ENCODE measurements at regions not wholly inside any gene's neighbourhood (a gene's known extent, or its start where the extent isn't known, plus 50 kb on each side); places are given as distances from the start of the nearest gene placed in this dataset.

DNA sequence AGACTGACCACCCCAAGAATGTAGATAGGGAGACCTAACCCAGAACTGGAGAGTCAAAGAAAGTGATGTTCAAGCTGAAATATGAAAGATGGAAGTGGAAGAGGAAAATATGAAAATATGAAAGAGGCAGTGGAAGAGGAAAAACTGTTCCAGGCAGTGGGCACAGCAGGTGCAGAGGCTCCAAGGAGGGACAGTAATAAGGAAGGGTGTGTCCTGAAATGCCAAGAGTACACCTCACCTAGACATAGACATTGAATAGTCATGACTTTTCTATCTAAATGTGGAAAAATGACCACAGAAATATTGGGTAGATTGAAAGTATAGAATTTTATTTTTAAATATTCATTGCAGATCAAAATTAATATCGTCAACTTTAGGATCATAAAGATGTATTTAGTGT is 161.7 kb upstream of the USP24 start (continued):
- TF ChIP-seq JAZF1 (CRISPR knock-in tag; IDR thresholded peaks at IDR 0.05): no peak
- no peak for TF ChIP-seq ZNF416 (CRISPR knock-in tag; IDR thresholded peaks at IDR 0.05)
- TF ChIP-seq, protein P1, sequence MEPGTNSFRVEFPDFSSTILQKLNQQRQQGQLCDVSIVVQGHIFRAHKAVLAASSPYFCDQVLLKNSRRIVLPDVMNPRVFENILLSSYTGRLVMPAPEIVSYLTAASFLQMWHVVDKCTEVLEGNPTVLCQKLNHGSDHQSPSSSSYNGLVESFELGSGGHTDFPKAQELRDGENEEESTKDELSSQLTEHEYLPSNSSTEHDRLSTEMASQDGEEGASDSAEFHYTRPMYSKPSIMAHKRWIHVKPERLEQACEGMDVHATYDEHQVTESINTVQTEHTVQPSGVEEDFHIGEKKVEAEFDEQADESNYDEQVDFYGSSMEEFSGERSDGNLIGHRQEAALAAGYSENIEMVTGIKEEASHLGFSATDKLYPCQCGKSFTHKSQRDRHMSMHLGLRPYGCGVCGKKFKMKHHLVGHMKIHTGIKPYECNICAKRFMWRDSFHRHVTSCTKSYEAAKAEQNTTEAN (CRISPR knock-in tag; IDR thresholded peaks at IDR 0.05): no peak
- no peak for TF ChIP-seq GRHL2 (CRISPR knock-in tag; IDR thresholded peaks at IDR 0.05; ENCODE audit: insufficient replicate concordance, severe bottlenecking)
- no peak for TF ChIP-seq ETV6 (CRISPR knock-in tag; IDR thresholded peaks at IDR 0.05)
- TF ChIP-seq, protein P2, sequence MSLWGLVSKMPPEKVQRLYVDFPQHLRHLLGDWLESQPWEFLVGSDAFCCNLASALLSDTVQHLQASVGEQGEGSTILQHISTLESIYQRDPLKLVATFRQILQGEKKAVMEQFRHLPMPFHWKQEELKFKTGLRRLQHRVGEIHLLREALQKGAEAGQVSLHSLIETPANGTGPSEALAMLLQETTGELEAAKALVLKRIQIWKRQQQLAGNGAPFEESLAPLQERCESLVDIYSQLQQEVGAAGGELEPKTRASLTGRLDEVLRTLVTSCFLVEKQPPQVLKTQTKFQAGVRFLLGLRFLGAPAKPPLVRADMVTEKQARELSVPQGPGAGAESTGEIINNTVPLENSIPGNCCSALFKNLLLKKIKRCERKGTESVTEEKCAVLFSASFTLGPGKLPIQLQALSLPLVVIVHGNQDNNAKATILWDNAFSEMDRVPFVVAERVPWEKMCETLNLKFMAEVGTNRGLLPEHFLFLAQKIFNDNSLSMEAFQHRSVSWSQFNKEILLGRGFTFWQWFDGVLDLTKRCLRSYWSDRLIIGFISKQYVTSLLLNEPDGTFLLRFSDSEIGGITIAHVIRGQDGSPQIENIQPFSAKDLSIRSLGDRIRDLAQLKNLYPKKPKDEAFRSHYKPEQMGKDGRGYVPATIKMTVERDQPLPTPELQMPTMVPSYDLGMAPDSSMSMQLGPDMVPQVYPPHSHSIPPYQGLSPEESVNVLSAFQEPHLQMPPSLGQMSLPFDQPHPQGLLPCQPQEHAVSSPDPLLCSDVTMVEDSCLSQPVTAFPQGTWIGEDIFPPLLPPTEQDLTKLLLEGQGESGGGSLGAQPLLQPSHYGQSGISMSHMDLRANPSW (CRISPR knock-in tag; conservative IDR thresholded peaks at IDR 0.05; ENCODE audit: low read depth): no peak
- TF ChIP-seq, protein P3, sequence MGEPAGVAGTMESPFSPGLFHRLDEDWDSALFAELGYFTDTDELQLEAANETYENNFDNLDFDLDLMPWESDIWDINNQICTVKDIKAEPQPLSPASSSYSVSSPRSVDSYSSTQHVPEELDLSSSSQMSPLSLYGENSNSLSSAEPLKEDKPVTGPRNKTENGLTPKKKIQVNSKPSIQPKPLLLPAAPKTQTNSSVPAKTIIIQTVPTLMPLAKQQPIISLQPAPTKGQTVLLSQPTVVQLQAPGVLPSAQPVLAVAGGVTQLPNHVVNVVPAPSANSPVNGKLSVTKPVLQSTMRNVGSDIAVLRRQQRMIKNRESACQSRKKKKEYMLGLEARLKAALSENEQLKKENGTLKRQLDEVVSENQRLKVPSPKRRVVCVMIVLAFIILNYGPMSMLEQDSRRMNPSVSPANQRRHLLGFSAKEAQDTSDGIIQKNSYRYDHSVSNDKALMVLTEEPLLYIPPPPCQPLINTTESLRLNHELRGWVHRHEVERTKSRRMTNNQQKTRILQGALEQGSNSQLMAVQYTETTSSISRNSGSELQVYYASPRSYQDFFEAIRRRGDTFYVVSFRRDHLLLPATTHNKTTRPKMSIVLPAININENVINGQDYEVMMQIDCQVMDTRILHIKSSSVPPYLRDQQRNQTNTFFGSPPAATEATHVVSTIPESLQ (CRISPR knock-in tag; IDR thresholded peaks at IDR 0.05): no peak

DNA sequence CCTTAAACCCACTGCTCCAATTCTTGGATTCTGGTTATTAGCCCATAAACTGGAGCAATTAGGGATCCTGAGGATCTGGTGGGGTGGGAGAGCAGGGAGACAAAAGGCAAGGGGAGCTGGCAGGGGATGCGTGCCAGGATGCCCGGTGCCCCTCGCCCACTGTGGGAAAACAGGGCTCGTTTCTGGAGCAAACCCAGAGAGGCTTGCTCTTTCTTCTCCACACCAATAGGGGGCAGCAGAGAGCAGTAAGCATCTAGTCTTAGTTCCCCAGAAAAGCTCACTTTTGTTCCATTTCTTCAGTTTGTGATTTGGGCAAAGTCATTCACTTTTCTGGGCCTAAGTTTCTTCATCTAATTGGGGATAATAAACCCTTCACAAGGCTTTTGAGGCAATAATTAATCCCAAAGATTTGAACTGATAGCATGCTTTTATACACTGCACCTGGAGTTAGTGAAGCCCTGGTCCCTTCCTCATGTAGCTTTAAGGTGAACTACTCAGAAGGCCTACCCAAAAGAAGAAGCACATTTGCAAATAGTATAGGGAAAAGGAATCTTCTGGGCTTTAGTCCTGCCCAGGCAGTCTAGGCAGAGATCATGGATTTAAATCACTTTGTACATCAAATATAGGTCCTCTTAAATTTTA is 160.6 kb upstream of the USP24 start:
- POLR2A ChIA-PET: no interaction called here
- H3K9me3 Mint-ChIP-seq: no peaks in the 10 kb centered on the region

DNA sequence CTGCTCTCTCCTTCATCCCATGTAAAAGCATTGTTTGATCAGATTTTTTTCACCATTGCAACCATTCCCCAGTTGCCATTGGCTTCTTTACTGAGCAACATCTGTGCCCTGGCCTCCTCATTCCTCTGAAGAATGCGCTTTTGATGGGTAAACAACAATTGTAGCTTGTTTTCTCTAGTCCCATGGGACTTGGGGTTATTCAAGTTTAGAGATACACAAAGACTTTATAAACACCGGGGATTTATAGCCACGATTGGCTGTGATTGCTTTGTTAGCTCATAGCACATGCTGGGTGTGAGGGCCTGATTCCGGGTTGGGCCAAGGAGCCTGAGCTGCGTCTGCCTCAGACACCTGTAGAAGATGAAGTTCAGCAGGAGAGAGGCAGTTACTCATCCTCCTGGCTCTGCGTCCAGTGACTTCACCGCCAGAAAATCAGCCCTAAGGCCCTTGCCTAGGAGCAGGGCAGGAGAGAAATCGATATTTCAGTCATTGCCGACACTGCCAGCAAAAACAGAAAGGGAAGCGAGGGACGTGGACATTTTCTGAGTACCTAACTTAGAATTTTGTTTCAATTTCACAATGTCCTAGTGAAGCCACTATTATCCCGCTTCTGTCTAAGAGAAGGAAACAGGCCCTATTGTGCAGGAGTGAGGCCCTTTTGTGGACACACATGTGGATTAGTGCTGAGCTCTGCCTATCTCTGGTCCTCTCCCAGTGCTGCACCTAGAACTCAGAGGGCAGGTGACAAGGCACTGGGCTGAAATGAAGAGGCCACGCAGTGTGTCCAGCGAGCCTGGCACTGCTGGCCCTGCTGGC is 159.8 kb upstream of the USP24 start:
- Mint-ChIP-seq H3K9me3 (no peaks in the 10 kb centered on the region), H3K4me1 (no peaks in the 10 kb centered on the region), H3K36me3 (no peaks in the 10 kb centered on the region), H3K4me3 (no peak overlapping the region), H3K27ac (no peak overlapping the region), H3K27me3 (ENCODE audit: low read depth) (no peaks in the 10 kb centered on the region; the same call in none of the 2 replicates)
- DNase-seq (ENCODE audit: low spot score) (no peak), ATAC-seq (no peak)
- TF ChIP-seq, protein P2 (CRISPR knock-in tag; conservative IDR thresholded peaks at IDR 0.05; ENCODE audit: low read depth): no peak
- TF ChIP-seq, protein P4, sequence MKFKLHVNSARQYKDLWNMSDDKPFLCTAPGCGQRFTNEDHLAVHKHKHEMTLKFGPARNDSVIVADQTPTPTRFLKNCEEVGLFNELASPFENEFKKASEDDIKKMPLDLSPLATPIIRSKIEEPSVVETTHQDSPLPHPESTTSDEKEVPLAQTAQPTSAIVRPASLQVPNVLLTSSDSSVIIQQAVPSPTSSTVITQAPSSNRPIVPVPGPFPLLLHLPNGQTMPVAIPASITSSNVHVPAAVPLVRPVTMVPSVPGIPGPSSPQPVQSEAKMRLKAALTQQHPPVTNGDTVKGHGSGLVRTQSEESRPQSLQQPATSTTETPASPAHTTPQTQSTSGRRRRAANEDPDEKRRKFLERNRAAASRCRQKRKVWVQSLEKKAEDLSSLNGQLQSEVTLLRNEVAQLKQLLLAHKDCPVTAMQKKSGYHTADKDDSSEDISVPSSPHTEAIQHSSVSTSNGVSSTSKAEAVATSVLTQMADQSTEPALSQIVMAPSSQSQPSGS (CRISPR knock-in tag; IDR thresholded peaks at IDR 0.05; ENCODE audit: borderline replicate concordance, low read depth): no peak
- TF ChIP-seq, protein P5, sequence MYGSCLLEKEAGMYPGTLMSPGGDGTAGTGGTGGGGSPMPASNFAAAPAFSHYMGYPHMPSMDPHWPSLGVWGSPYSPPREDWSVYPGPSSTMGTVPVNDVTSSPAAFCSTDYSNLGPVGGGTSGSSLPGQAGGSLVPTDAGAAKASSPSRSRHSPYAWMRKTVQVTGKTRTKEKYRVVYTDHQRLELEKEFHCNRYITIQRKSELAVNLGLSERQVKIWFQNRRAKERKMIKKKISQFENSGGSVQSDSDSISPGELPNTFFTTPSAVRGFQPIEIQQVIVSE (CRISPR knock-in tag; IDR thresholded peaks at IDR 0.05; ENCODE audit: borderline replicate concordance): no peak
- no peak for TF ChIP-seq OVOL2 (CRISPR knock-in tag; IDR thresholded peaks at IDR 0.05; ENCODE audit: borderline replicate concordance)
- ChIA-PET POLR2A (no interaction called here), CTCF (interaction anchor here (0.7 to 2.1 kb wide), 51 partner anchors 8 to 1337 kb away, joined by 3 to 21 read pairs (median 4); no protein-coding TSS in a partner anchor)

More for the DNA sequence above, 160.6 kb upstream of the USP24 start:
- Mint-ChIP-seq H3K27ac (no peak overlapping the region), H3K4me1 (no peaks in the 10 kb centered on the region), H3K36me3 (no peaks in the 10 kb centered on the region), H3K27me3 (ENCODE audit: low read depth) (no peaks in the 10 kb centered on the region; the same call in 1 of the 2 replicates), H3K4me3 (no peak overlapping the region)
- TF ChIP-seq, protein P6, sequence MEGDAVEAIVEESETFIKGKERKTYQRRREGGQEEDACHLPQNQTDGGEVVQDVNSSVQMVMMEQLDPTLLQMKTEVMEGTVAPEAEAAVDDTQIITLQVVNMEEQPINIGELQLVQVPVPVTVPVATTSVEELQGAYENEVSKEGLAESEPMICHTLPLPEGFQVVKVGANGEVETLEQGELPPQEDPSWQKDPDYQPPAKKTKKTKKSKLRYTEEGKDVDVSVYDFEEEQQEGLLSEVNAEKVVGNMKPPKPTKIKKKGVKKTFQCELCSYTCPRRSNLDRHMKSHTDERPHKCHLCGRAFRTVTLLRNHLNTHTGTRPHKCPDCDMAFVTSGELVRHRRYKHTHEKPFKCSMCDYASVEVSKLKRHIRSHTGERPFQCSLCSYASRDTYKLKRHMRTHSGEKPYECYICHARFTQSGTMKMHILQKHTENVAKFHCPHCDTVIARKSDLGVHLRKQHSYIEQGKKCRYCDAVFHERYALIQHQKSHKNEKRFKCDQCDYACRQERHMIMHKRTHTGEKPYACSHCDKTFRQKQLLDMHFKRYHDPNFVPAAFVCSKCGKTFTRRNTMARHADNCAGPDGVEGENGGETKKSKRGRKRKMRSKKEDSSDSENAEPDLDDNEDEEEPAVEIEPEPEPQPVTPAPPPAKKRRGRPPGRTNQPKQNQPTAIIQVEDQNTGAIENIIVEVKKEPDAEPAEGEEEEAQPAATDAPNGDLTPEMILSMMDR (IDR thresholded peaks at IDR 0.05): peak; percentile 95
- TF ChIP-seq, protein P7, sequence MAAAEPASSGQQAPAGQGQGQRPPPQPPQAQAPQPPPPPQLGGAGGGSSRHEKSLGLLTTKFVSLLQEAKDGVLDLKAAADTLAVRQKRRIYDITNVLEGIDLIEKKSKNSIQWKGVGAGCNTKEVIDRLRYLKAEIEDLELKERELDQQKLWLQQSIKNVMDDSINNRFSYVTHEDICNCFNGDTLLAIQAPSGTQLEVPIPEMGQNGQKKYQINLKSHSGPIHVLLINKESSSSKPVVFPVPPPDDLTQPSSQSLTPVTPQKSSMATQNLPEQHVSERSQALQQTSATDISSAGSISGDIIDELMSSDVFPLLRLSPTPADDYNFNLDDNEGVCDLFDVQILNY (CRISPR knock-in tag; IDR thresholded peaks at IDR 0.05): no peak
- ATAC-seq (peak; percentile 54), DNase-seq (ENCODE audit: low spot score) (peak; percentile 42)
- CTCF ChIA-PET: interaction anchor here (0.5 to 2.1 kb wide), 62 partner anchors 9 to 1336 kb away, joined by 3 to 21 read pairs (median 4); no protein-coding TSS in a partner anchor
